H9 (cell line): ENCODE measurements at regions not wholly inside any gene's neighbourhood (a gene's known extent, or its start where the extent isn't known, plus 50 kb on each side); places are given as distances from the start of the nearest gene placed in this dataset.

Experiments used
- DNase-seq: peaks from one replicate; pipeline ENCODE4 v3.0.0-alpha.2; 2017
- H2AFZ ChIP-seq: one replicate; pipeline ENCODE4 v1.6.1; 2013; ENCODE audit warnings: mild to moderate bottlenecking, low read length, control low read depth, moderate library complexity
- H2AK5ac ChIP-seq: 2 replicates; pipeline ENCODE4 v1.6.1; 2013; ENCODE audit warnings: low read length, control low read depth, mixed read lengths; ENCODE audit not compliant: insufficient read length
- H2BK120ac ChIP-seq: one replicate; pipeline ENCODE4 v1.6.1; 2013; ENCODE audit warnings: low read depth, mild to moderate bottlenecking, low read length, control low read depth, inconsistent platforms; ENCODE audit not compliant: poor library complexity, severe bottlenecking
- H2BK12ac ChIP-seq: 2 replicates; pipeline ENCODE4 v1.6.1; 2013; ENCODE audit warnings: low read length, control low read depth, mixed read lengths, low read depth; ENCODE audit not compliant: insufficient read length
- H2BK15ac ChIP-seq: 2 replicates; pipeline ENCODE4 v1.6.1; 2013; ENCODE audit warnings: low read depth, low read length, control low read depth
- H2BK20ac ChIP-seq: one replicate; pipeline ENCODE4 v1.6.1; 2013; ENCODE audit warnings: low read depth, mild to moderate bottlenecking, low read length, control low read depth, inconsistent platforms; ENCODE audit not compliant: poor library complexity, severe bottlenecking
- H2BK5ac ChIP-seq: 2 replicates; pipeline ENCODE4 v1.6.1; 2013; ENCODE audit warnings: low read length, control low read depth, mixed read lengths; ENCODE audit not compliant: insufficient read length
- H3K14ac ChIP-seq: 2 replicates; pipeline ENCODE4 v1.6.1; 2013; ENCODE audit warnings: low read length, control low read depth; ENCODE audit not compliant: insufficient read depth
- H3K18ac ChIP-seq: 2 replicates; pipeline ENCODE4 v1.6.1; 2013; ENCODE audit warnings: low read depth, mild to moderate bottlenecking, mixed read lengths, low read length, control low read depth; ENCODE audit not compliant: insufficient read length
- H3K23ac ChIP-seq: 2 replicates; pipeline ENCODE4 v1.6.1; 2013; ENCODE audit warnings: low read length, control low read depth, mixed read lengths, low read depth; ENCODE audit not compliant: insufficient read length
- H3K23me2 ChIP-seq: 2 replicates; pipeline ENCODE4 v1.6.1; 2013; ENCODE audit warnings: low read depth, mild to moderate bottlenecking, mixed read lengths, low read length, control low read depth; ENCODE audit not compliant: insufficient read length, poor library complexity, severe bottlenecking
- H3K27ac ChIP-seq: 2 replicates; pipeline ENCODE4 v1.5.1; 2013; ENCODE audit warnings: low read length, control low read depth, mixed read lengths, low read depth; ENCODE audit not compliant: insufficient read length
- H3K27me3 ChIP-seq: 2 replicates; pipeline ENCODE4 v1.6.1; 2013; ENCODE audit warnings: low read length, control low read depth, inconsistent platforms; ENCODE audit not compliant: insufficient read depth
- H3K4ac ChIP-seq: 2 replicates; pipeline ENCODE4 v1.6.1; 2013; ENCODE audit warnings: low read depth, mild to moderate bottlenecking, control low read depth, inconsistent platforms, low read length, moderate library complexity
- H3K4me1 ChIP-seq: 2 replicates; pipeline ENCODE4 v1.6.1; 2013; ENCODE audit warnings: low read length, control low read depth, inconsistent platforms; ENCODE audit not compliant: insufficient read depth
- H3K4me2 ChIP-seq: 2 replicates; pipeline ENCODE4 v1.6.1; 2013; ENCODE audit warnings: low read length, control low read depth, mixed read lengths; ENCODE audit not compliant: insufficient read length, insufficient read depth
- H3K56ac ChIP-seq: 2 replicates; pipeline ENCODE4 v1.6.1; 2013; ENCODE audit warnings: low read depth, mild to moderate bottlenecking, mixed read lengths, low read length, control low read depth; ENCODE audit not compliant: insufficient read length
- H3K79me1 ChIP-seq: 2 replicates; pipeline ENCODE4 v1.6.1; 2013; ENCODE audit warnings: low read depth, mild to moderate bottlenecking, moderate library complexity, low read length, control low read depth, inconsistent platforms; ENCODE audit not compliant: insufficient read depth, poor library complexity, severe bottlenecking
- H3K79me2 ChIP-seq: 2 replicates; pipeline ENCODE4 v1.6.1; 2013; ENCODE audit warnings: low read length, control low read depth, inconsistent platforms; ENCODE audit not compliant: insufficient read depth
- H3K9ac ChIP-seq: 2 replicates; pipeline ENCODE4 v1.6.1; 2013; ENCODE audit warnings: low read length, control low read depth, mixed read lengths; ENCODE audit not compliant: insufficient read length; ENCODE audit errors: extremely low read depth
- H3K9me3 ChIP-seq: one replicate; pipeline ENCODE4 v1.6.1; 2013; ENCODE audit warnings: low read depth, low read length, inconsistent platforms; ENCODE audit not compliant: control insufficient read depth
- H3T11ph ChIP-seq: one replicate; pipeline ENCODE4 v1.6.1; 2013; ENCODE audit warnings: mild to moderate bottlenecking, low read length, control low read depth, inconsistent platforms
- H4K20me1 ChIP-seq: one replicate; pipeline ENCODE4 v1.6.1; 2013; ENCODE audit not compliant: control insufficient read depth, insufficient read length, insufficient read depth
- H4K5ac ChIP-seq: 2 replicates; pipeline ENCODE4 v1.6.1; 2013; ENCODE audit warnings: low read depth, mild to moderate bottlenecking, mixed read lengths, low read length, control low read depth; ENCODE audit not compliant: insufficient read length
- H4K8ac ChIP-seq: replicated peaks from 2 replicates; pipeline ENCODE4 v1.6.1; 2013; ENCODE audit warnings: low read length, control low read depth, mixed read lengths, low read depth; ENCODE audit not compliant: insufficient read length
- H4K91ac ChIP-seq: 2 replicates; pipeline ENCODE4 v1.6.1; 2013; ENCODE audit warnings: low read depth, mild to moderate bottlenecking, moderate library complexity, mixed read lengths, low read length, control low read depth; ENCODE audit not compliant: insufficient read length
- H3K27ac Mint-ChIP-seq, 3 experiments: 2 replicates in 2 of 3; 3 replicates in 1 of 3; pipeline ENCODE4 v1.8.0; 2020 to 2021; ENCODE audit warnings: mixed read lengths in 3 of 3, mild to moderate bottlenecking in 1 of 3, moderate library complexity in 1 of 3
- H3K27me3 Mint-ChIP-seq: 2 replicates; pipeline ENCODE4 v1.8.0; 2021; ENCODE audit warnings: low read depth, mild to moderate bottlenecking, moderate library complexity, mixed read lengths
- H3K36me3 Mint-ChIP-seq, 3 experiments: 2 replicates in 2 of 3; 3 replicates in 1 of 3; pipeline ENCODE4 v1.8.0; 2020 to 2021; ENCODE audit warnings: low read depth in 3 of 3, mixed read lengths in 3 of 3; ENCODE audit not compliant: insufficient read depth in 1 of 3
- H3K4me1 Mint-ChIP-seq, 2 experiments: 2 replicates each; pipeline ENCODE4 v1.8.0; 2020; ENCODE audit warnings: mixed read lengths in 2 of 2
- H3K4me3 Mint-ChIP-seq, 2 experiments: 2 replicates in 1 of 2; 3 replicates in 1 of 2; pipeline ENCODE4 v1.8.0; 2020 to 2021; ENCODE audit warnings: mild to moderate bottlenecking in 2 of 2, mixed read lengths in 2 of 2, moderate library complexity in 1 of 2
- H3K9me3 Mint-ChIP-seq, 2 experiments: 2 replicates in 1 of 2; 3 replicates in 1 of 2; pipeline ENCODE4 v1.8.0; 2020; ENCODE audit warnings: mild to moderate bottlenecking in 2 of 2, mixed read lengths in 2 of 2, moderate library complexity in 1 of 2
- CTCF ChIP-seq: fragments of 200-600 bp; sonication (generic); conservative IDR thresholded peaks from 3 replicates; pipeline ENCODE4 v1.8.0; 2021; ENCODE audit warnings: antibody characterized with exemption, mild to moderate bottlenecking
- WGBS: extraction: QIAGEN DNeasy Blood & Tissue Kit; methylation state at CpG from one replicate; pipeline ENCODE4 v1.1.7; 2013; ENCODE audit warnings: missing lambda C conversion rate, low lambda C conversion rate, mixed read lengths; ENCODE audit not compliant: insufficient read length; ENCODE audit errors: extremely low coverage; 5-methylcytosine and 5-hydroxymethylcytosine counted together

GRCh38 chr14:97138801-97139200 lies 341.6 kb downstream of the VRK1 start:
- no peak overlapping the region for H2BK15ac ChIP-seq
- H3K27ac ChIP-seq: no peak overlapping the region
- H3K79me2 ChIP-seq: no peaks in the 10 kb centered on the region
- H4K91ac ChIP-seq: no peak overlapping the region
- TF ChIP-seq CTCF: peak; percentile 65
- no peaks in the 10 kb centered on the region for H3K9me3 ChIP-seq
- Mint-ChIP-seq H3K27ac (no peak overlapping the region), H3K4me3 (no peak overlapping the region), H3K27me3 (no peaks in the 10 kb centered on the region), H3K36me3 (peaks cover 0 to 12% (median 5%) of the 10 kb centered on the region in 3 experiments; a peak in 4 of 7 replicates), H3K4me1 (peaks cover 4% of the 10 kb centered on the region in 2 experiments), H3K9me3 (peaks cover 11 to 12% of the 10 kb centered on the region in 2 experiments)
- H3K4me1 ChIP-seq: no peaks in the 10 kb centered on the region
- no peaks in the 10 kb centered on the region for H3K27me3 ChIP-seq
- H2BK12ac ChIP-seq: no peak overlapping the region
- peaks cover 4% of the 10 kb centered on the region for H4K20me1 ChIP-seq
- no peak overlapping the region for H4K5ac ChIP-seq
- no CpG with 5 or more reads among the region's 4 CpGs for WGBS
- no peak overlapping the region for H2BK5ac ChIP-seq
- H3K18ac ChIP-seq: no peak overlapping the region
- no peak overlapping the region for H3K4me2 ChIP-seq
- H3T11ph ChIP-seq: no peak overlapping the region
- no peak overlapping the region for H3K4ac ChIP-seq
- no peak overlapping the region for H2AK5ac ChIP-seq
- H3K14ac ChIP-seq: no peak overlapping the region
- no peak overlapping the region for H2AFZ ChIP-seq
- H3K23me2 ChIP-seq: no peaks in the 10 kb centered on the region
- H2BK20ac ChIP-seq: no peak overlapping the region
- H4K8ac ChIP-seq: no peak overlapping the region
- H3K56ac ChIP-seq: no peak overlapping the region
- no peak overlapping the region for H2BK120ac ChIP-seq
- H3K9ac ChIP-seq: no peak overlapping the region
- peak; percentile 33 for DNase-seq
- no peak overlapping the region for H3K23ac ChIP-seq
- H3K79me1 ChIP-seq: no peaks in the 10 kb centered on the region
